GM13977 (cell line): ENCODE measurements at regions not wholly inside any gene's neighbourhood (a gene's known extent, or its start where the extent isn't known, plus 50 kb on each side); places are given as distances from the start of the nearest gene placed in this dataset.

ENCODE experiments used
- DNase-seq: peaks from one replicate; pipeline ENCODE4 v3.0.0; 2012; ENCODE audit warnings: low spot score
- in situ Hi-C: fragments of 300-500 bp; cut with MboI; formaldehyde crosslinking; loops from one replicate; pipeline ENCODE4 v1.12.0; 2022; ENCODE audit warnings: low sequenced_read_pairs, low pct_unique_long_range_greater_than_20kb, mixed read lengths, inconsistent platforms; ENCODE audit not compliant: unreplicated experiment
- TF ChIP-seq, protein P1 (sequence below): IDR thresholded peaks from 2 replicates; pipeline ENCODE4 v1.5.1; 2012; ENCODE audit warnings: mild to moderate bottlenecking, control low read depth; ENCODE audit not compliant: insufficient read depth; ENCODE audit errors: extremely low read depth, missing control alignments

DNA sequence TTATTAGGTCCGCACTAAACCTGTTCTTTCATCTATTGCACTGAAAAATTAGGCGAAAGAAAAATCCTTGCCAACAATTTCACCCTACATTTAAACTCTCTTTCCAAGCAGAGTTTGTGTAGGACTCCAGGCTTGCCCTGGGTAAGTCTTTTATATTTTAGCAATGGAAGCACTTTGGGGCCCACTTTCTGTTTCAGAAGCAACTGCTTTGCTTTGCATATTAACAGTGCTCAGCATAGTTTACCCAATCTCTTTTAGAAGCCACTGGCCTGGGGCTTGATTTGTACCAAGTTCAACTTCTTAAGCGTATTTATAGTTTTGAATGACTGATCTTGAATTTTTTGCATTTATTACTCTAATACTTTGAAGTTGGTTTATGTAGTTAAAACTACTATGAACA lies 78.8 kb upstream of the MDFIC start:
- TF ChIP-seq, protein P1, sequence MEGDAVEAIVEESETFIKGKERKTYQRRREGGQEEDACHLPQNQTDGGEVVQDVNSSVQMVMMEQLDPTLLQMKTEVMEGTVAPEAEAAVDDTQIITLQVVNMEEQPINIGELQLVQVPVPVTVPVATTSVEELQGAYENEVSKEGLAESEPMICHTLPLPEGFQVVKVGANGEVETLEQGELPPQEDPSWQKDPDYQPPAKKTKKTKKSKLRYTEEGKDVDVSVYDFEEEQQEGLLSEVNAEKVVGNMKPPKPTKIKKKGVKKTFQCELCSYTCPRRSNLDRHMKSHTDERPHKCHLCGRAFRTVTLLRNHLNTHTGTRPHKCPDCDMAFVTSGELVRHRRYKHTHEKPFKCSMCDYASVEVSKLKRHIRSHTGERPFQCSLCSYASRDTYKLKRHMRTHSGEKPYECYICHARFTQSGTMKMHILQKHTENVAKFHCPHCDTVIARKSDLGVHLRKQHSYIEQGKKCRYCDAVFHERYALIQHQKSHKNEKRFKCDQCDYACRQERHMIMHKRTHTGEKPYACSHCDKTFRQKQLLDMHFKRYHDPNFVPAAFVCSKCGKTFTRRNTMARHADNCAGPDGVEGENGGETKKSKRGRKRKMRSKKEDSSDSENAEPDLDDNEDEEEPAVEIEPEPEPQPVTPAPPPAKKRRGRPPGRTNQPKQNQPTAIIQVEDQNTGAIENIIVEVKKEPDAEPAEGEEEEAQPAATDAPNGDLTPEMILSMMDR, result no peak
- DNase-seq, result no peak
- in situ Hi-C loops, result no loop called here

DNA sequence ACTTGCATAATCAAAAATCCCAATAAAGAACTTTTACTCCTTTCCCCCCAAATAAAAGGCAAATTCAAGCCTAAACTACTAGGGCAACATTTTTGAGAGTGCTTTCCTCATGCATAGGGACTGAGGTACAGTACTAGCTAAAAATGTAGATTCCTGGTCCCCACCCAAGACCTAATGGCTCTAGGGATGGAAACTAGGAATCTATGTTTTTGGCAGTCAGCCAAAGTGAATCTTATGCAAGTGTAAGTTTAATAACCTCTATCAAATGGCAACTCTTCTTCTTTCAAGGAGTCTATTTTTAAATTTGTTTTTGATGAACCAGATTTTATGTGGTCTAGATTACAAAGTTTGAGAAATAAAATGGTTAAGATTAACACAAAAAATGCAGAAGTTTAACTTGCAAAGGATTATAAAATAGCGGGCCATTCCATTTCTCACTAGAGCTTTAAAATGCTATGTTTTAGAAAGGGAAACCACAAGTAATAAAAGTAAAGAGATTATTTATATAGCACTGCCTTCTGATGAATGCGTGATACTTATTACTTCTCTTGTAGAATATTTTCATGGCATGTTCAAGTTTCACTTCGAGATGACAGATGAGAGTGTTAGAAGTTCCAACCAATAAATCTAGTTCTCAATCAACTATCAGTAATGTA lies 70.4 kb upstream of the MDFIC start:
- in situ Hi-C loops, result no loop called here
- TF ChIP-seq, protein P1, result no peak
- no peak for DNase-seq

DNA sequence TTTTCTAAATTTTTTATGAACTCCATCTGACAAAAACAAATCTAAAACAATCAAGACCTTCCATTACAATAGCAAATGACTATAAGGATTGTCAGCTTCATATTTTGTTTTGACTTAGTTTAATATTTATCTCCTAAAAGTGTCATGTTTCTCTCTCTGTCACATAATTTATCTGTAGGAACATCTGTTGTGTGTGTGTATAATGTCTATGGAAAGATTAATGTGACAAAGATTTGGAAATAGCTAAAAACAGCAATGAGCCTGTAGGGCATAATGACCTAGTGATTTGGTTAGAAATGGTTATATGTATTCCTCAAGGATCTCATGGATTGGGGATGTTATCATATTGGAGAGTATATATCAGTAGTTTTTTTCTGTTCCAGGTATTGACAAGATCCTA lies 69.6 kb upstream of the MDFIC start:
- TF ChIP-seq, protein P1, result no peak
- in situ Hi-C loops, result no loop called here
- DNase-seq, result no peak

DNA sequence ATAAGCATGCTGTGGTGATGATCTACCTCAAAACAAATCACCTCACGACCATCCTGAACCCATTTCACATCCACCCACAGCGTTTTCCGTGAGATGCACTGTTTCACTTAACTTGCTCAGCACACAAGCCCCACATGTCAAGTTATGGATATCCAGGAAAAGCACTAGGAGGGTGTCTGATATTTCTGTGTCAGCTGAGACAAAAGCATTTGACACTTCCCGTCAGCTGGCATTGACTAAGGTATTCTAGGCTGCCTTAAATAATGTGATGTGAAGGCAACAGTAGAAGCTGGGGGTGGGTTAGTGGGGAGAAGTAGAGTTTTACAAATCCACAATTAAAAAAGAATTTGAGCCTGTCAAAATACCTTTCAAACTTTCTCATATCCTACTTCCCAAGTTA lies 68.7 kb upstream of the MDFIC start:
- no peak for DNase-seq
- in situ Hi-C loops, result no loop called here
- TF ChIP-seq, protein P1, result no peak

DNA sequence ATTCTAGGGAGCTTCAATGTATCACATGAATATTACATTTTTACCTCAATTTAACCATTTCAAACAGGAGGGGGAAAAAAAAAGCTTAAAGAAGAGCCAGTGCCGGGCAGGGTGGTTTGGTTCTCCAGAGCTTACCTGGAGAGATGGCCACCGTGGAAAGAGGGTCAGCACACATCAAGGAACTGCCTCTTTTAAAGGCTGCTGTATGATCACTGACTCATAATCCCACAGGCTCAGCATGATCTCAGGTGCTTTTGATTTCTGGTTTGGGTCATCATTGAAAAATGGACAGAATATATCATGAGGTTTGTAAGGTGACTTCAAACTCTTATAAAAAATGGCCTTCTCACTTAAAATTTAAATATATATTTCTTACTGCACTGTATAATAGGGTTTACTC lies 67.5 kb upstream of the MDFIC start:
- in situ Hi-C loops, result no loop called here
- TF ChIP-seq, protein P1, result no peak
- no peak for DNase-seq

DNA sequence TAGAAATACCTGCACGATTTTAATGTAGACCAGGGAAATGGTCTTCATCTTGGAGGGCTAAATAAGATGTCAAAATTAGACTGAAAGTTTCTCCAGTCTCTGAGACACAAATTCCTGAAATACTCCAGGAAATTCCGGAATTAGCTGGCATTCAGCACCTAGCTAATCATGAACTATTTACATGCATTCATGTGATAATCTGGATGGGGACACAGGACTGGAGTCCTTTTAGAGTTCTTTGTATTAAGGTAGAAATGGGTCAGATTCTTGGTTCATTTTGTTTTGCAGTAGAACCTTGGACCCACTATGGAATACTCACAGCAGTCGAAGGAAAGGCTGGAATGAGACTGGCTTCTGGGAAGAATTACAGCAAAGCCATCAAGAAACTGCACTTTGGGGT lies 65.3 kb upstream of the MDFIC start:
- in situ Hi-C loops, result no loop called here
- TF ChIP-seq, protein P1, result no peak
- DNase-seq, result no peak
